Adrenal gland (tissue), 5 donors: ENCODE measurements at regions not wholly inside any gene's neighbourhood (a gene's known extent, or its start where the extent isn't known, plus 50 kb on each side); places are given as distances from the start of the nearest gene placed in this dataset.

Experiments used
- CTCF ChIP-seq, 6 experiments: fragments of 450-650 bp in 4 of 6; fragments of 200-600 bp in 2 of 6; sonication (generic) in 1 of 6; IDR thresholded peaks; 1 replicate in 5 of 6; 2 replicates in 1 of 6; pipeline versions ENCODE4 v1.5.1 to v1.8.0; 2016 to 2021; ENCODE audit warnings: antibody characterized with exemption in 6 of 6, mild to moderate bottlenecking in 2 of 6, moderate library complexity in 1 of 6
- POLR2A ChIP-seq, 2 donors: fragments of 450-650 bp; IDR thresholded peaks; one replicate each; pipeline ENCODE4 v1.6.1; 2017; ENCODE audit warnings: antibody characterized with exemption in 2 of 2, mild to moderate bottlenecking in 2 of 2, moderate library complexity in 1 of 2
- donor health status: DM: no; HTN: no; CAD: no.

GRCh38 chr22:34784056-34784455, 281.9 kb upstream of the ISX start:
- TF ChIP-seq CTCF (IDR thresholded peaks at IDR 0.05), result no peak
- TF ChIP-seq POLR2A (IDR thresholded peaks at IDR 0.05), result no peak
